ENCODE measurements at regions not wholly inside any gene's neighbourhood (a gene's known extent, or its start where the extent isn't known, plus 50 kb on each side); places are given as distances from the start of the nearest gene placed in this dataset.

- Mint-ChIP-seq H3K4me1 (no peaks in the 10 kb centered on the region), H3K27me3 (peaks cover 4% of the 10 kb centered on the region), H3K4me3 (no peak overlapping the region), H3K27ac (no peak overlapping the region), H3K9me3 (ENCODE audit: insufficient read depth) (no peaks in the 10 kb centered on the region)
- no peak for DNase-seq
- H3K4me1 ChIP-seq (ENCODE audit: control insufficient read depth in 2 of 2, insufficient read depth in 2 of 2, low read length in 2 of 2): no peaks in the 10 kb centered on the region
- ChIA-PET CTCF (interaction anchor here (1.2 kb wide), 1 partner anchor 56 kb away, joined by 4 read pairs; no protein-coding TSS in a partner anchor), POLR2A (no interaction called here)
- TF ChIP-seq CTCF (IDR thresholded peaks at IDR 0.05) (no peak), EZH2 (IDR thresholded peaks at IDR 0.05; ENCODE audit: borderline replicate concordance, insufficient read depth, low read depth, low read length, poor library complexity, severe bottlenecking) (no peak)
- intact Hi-C loops (cut with micrococcal nuclease): no loop called here
- no peak overlapping the region for H3K27ac ChIP-seq (ENCODE audit: low read length in 2 of 2)
- no peaks in the 10 kb centered on the region for H3K79me2 ChIP-seq (ENCODE audit: control insufficient read depth, insufficient read depth, low read length)
- 30% methylated on average over 2 of the region's 7 CpGs for WGBS (ENCODE audit: insufficient coverage)
- no peaks in the 10 kb centered on the region for H4K20me1 ChIP-seq (ENCODE audit: control insufficient read depth, insufficient read depth, low read length, poor library complexity, severe bottlenecking)
- H3K9ac ChIP-seq (ENCODE audit: low read length): no peak overlapping the region
- ATAC-seq (ENCODE audit: low read depth): no peak
- no peak overlapping the region for H2AFZ ChIP-seq (ENCODE audit: insufficient read depth, low read depth, low read length, poor library complexity, severe bottlenecking)
- no peaks in the 10 kb centered on the region for H3K27me3 ChIP-seq (replicated peaks in 1 of 4; ENCODE audit: control extremely low read depth in 1 of 4, control insufficient read depth in 3 of 4, insufficient read depth in 4 of 4, low read length in 3 of 4)
- no peak overlapping the region for H3K4me3 ChIP-seq (ENCODE audit: control extremely low read depth in 1 of 5, extremely low read depth in 1 of 5, insufficient read depth in 1 of 5, low read depth in 2 of 5, low read length in 4 of 5)
- no peaks in the 10 kb centered on the region for H3K9me3 ChIP-seq (ENCODE audit: control extremely low read depth in 1 of 3, control insufficient read depth in 2 of 3, insufficient read depth in 1 of 3, low read length in 2 of 3)
- no peak overlapping the region for H3K4me2 ChIP-seq (replicated peaks; ENCODE audit: low read depth, low read length, poor library complexity, severe bottlenecking)
- H3K36me3 ChIP-seq (replicated peaks in 1 of 2; ENCODE audit: control extremely low read depth in 1 of 2, control insufficient read depth in 1 of 2, extremely low read depth in 1 of 2, insufficient read depth in 2 of 2, low read length in 1 of 2): no peaks in the 10 kb centered on the region
Measured at GRCh38 chr6:97440590-97441176, 157.7 kb upstream of the MMS22L start.

DNA sequence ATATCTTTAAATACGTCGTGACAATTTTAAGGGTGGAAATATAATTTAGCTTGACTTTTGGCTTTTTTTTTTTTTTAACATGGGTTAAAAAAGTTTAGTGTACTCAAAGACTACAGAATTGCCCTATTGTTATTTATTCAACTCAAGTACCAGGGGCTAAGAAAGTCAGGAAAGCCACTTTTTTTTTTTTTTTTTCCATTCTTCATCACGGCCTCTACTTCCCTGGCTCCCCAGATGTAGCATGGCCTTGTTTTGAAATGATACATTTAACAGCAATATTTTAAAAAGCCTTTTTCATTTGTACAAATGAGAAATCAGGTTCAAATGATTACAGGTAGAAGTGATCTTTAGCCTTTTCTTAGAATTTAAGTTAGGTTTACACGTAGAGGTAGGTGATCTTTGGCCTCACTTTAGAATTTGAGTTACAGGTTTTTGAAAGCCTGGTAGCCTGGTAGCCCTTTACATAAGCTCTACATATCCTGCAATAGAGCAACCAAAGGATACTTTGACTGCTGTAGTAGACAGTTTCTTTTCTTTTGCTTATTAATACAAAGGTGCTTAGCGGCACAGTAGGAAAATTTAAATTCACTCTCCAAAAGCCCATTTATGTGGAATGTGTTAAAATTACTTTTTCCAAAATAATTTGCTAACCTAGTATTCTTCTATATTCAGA, 160.5 kb upstream of the MMS22L start:
- CTCF ChIA-PET: no interaction called here
- no peak overlapping the region for H3K4me2 ChIP-seq (replicated peaks; ENCODE audit: low read depth, low read length, poor library complexity, severe bottlenecking)
- Mint-ChIP-seq H3K9me3 (ENCODE audit: insufficient read depth) (no peaks in the 10 kb centered on the region), H3K4me1 (no peaks in the 10 kb centered on the region), H3K27ac (no peak overlapping the region), H3K27me3 (peaks cover 3% of the 10 kb centered on the region), H3K4me3 (no peak overlapping the region)
- H3K4me3 ChIP-seq (ENCODE audit: control extremely low read depth in 1 of 5, extremely low read depth in 1 of 5, insufficient read depth in 1 of 5, low read depth in 2 of 5, low read length in 4 of 5): no peak overlapping the region
- intact Hi-C loops (cut with micrococcal nuclease): no loop called here
- no CpG with 5 or more reads among the region's 5 CpGs for WGBS (ENCODE audit: insufficient coverage)
- H3K27me3 ChIP-seq (replicated peaks in 1 of 4; ENCODE audit: control extremely low read depth in 1 of 4, control insufficient read depth in 3 of 4, insufficient read depth in 4 of 4, low read length in 3 of 4): no peaks in the 10 kb centered on the region
- no peak for ATAC-seq (ENCODE audit: low read depth)
- no peak overlapping the region for H3K27ac ChIP-seq (ENCODE audit: low read length in 2 of 2)
- no peaks in the 10 kb centered on the region for H3K4me1 ChIP-seq (ENCODE audit: control insufficient read depth in 2 of 2, insufficient read depth in 2 of 2, low read length in 2 of 2)
- no peaks in the 10 kb centered on the region for H4K20me1 ChIP-seq (ENCODE audit: control insufficient read depth, insufficient read depth, low read length, poor library complexity, severe bottlenecking)
- DNase-seq: no peak
- H3K9ac ChIP-seq (ENCODE audit: low read length): no peak overlapping the region
- H3K36me3 ChIP-seq (replicated peaks in 1 of 2; ENCODE audit: control extremely low read depth in 1 of 2, control insufficient read depth in 1 of 2, extremely low read depth in 1 of 2, insufficient read depth in 2 of 2, low read length in 1 of 2): no peaks in the 10 kb centered on the region
- TF ChIP-seq CTCF (IDR thresholded peaks at IDR 0.05): no peak
- TF ChIP-seq EZH2 (IDR thresholded peaks at IDR 0.05; ENCODE audit: borderline replicate concordance, insufficient read depth, low read depth, low read length, poor library complexity, severe bottlenecking): no peak
- H3K9me3 ChIP-seq (ENCODE audit: control extremely low read depth in 1 of 3, control insufficient read depth in 2 of 3, insufficient read depth in 1 of 3, low read length in 2 of 3): no peaks in the 10 kb centered on the region
- H3K79me2 ChIP-seq (ENCODE audit: control insufficient read depth, insufficient read depth, low read length): no peaks in the 10 kb centered on the region
- H2AFZ ChIP-seq (ENCODE audit: insufficient read depth, low read depth, low read length, poor library complexity, severe bottlenecking): no peak overlapping the region
- POLR2A ChIA-PET: no interaction called here

Measured in B cell (primary cell).